ENCODE measurements at regions not wholly inside any gene's neighbourhood (a gene's known extent, or its start where the extent isn't known, plus 50 kb on each side); places are given as distances from the start of the nearest gene placed in this dataset.
A peak's percentile ranks its signal among the peaks of the same experiment; 100 is the strongest.

DNA sequence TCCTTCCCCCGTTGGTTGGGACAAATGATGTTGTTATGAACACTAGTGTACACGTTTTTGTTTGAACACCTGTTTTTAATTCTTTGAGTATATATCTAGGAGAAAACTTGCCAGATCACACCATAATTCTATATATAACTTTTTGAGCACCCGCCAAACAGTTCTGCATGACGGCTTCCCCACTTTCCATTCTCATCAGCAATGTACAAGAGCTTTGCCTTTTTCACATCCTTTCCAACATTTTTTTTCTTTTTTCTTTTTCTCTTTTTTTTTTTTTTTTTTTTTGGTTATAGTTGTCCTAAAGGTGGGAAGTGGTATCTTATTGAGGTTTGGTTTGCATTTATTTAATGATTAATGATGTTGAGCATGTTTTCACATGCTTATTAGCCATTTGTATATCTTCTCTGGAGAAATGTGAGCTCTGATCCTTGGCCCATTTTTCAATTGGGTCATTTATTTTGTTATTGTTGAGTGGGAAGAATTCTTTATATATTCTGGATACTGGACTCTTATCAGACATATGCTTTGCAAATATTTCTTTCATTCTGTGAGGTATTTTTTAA is 86.9 kb upstream of the ZC3H15 start:
- H3K4me3 ChIP-seq (ENCODE audit: low read length): no peak overlapping the region
- TF ChIP-seq, protein P1, sequence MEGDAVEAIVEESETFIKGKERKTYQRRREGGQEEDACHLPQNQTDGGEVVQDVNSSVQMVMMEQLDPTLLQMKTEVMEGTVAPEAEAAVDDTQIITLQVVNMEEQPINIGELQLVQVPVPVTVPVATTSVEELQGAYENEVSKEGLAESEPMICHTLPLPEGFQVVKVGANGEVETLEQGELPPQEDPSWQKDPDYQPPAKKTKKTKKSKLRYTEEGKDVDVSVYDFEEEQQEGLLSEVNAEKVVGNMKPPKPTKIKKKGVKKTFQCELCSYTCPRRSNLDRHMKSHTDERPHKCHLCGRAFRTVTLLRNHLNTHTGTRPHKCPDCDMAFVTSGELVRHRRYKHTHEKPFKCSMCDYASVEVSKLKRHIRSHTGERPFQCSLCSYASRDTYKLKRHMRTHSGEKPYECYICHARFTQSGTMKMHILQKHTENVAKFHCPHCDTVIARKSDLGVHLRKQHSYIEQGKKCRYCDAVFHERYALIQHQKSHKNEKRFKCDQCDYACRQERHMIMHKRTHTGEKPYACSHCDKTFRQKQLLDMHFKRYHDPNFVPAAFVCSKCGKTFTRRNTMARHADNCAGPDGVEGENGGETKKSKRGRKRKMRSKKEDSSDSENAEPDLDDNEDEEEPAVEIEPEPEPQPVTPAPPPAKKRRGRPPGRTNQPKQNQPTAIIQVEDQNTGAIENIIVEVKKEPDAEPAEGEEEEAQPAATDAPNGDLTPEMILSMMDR (IDR thresholded peaks at IDR 0.05; ENCODE audit: insufficient read depth, low read depth, low read length, missing control alignments): no peak
- no peak for DNase-seq (ENCODE audit: low read depth)

DNA sequence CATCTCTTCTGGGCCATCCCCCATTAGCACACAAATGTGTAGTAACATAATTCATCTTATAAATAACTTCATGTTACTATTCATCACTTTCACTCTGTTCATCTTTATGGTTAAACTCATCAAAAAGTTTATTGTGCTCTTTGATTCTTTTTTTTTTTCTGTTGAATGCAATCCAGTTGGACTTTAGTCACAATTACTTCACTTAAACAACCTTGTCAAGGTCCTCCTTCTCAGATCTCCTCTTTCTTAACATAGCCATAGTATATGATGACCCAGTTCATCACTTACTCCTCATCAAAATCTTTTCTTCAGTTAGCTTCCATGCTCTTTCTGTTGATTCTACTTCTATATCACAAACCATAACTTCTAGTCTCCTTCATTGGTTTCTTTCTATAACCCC is 80.2 kb upstream of the ZC3H15 start:
- no peak overlapping the region for H3K4me3 ChIP-seq (ENCODE audit: low read length)
- no peak for DNase-seq (ENCODE audit: low read depth)
- TF ChIP-seq, protein P1 (IDR thresholded peaks at IDR 0.05; ENCODE audit: insufficient read depth, low read depth, low read length, missing control alignments): no peak

DNA sequence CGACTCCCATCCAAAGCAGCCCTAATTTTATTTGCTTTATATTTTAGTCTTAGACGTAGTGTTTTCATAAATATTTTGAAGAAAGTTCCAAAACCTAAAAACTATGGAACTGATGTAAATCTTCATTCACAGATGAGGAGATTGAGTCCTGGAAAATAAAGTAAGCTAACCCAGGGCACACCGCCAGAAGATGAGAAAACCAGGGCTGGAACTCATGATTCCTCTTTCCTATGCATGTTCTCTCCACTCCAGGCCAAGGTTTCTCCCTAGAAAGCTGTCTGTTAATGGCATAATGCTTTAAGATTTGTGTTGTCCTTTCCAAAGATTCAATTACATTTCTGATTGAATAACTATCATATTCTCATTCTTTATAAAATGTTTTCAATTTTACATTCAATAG is 78.4 kb upstream of the ZC3H15 start:
- no peak overlapping the region for H3K4me3 ChIP-seq (ENCODE audit: low read length)
- DNase-seq (ENCODE audit: low read depth): no peak
- TF ChIP-seq, protein P1 (IDR thresholded peaks at IDR 0.05; ENCODE audit: insufficient read depth, low read depth, low read length, missing control alignments): no peak

DNA sequence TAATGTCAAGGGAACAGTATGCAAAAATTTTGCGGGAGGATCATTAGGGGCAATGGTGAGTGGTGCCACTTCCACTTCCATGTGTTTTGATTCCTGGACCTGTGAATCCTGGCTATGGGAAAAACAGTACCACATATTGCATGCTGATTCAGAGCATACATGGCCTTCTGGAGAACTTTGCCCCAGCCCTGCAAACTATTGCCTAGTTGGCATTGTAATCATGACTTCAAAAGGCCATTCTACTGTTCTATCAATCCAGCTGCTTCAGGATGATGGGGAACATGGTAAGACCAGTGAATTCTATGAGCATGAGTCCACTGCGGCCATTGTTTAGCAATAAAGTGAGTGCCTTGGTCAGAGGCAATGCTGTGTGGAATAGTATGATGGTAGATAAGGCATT is 75.3 kb upstream of the ZC3H15 start:
- no peak overlapping the region for H3K4me3 ChIP-seq (ENCODE audit: low read length)
- DNase-seq (ENCODE audit: low read depth): no peak
- TF ChIP-seq, protein P1 (IDR thresholded peaks at IDR 0.05; ENCODE audit: insufficient read depth, low read depth, low read length, missing control alignments): no peak

DNA sequence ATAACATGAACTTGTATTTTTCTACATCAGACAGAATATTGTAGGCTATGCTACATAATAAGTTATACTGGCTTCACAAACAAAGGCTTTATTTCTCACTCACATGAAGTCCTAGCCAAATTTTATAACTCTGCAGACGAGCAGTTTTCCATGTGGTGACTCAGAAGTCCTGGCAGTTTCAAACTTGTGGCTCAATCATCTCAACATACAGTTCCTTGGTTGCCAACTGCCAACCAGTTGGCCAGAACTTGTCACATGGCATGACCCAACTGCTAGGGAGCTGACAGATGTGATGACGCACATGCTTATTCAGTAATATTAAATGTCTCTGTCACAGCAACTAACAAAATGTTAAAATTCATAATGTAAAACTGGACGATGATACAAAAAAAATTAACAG is 63.8 kb upstream of the ZC3H15 start:
- TF ChIP-seq, protein P1 (IDR thresholded peaks at IDR 0.05; ENCODE audit: insufficient read depth, low read depth, low read length, missing control alignments): no peak
- DNase-seq (ENCODE audit: low read depth): peak; percentile 97
- no peak overlapping the region for H3K4me3 ChIP-seq (ENCODE audit: low read length)

DNA sequence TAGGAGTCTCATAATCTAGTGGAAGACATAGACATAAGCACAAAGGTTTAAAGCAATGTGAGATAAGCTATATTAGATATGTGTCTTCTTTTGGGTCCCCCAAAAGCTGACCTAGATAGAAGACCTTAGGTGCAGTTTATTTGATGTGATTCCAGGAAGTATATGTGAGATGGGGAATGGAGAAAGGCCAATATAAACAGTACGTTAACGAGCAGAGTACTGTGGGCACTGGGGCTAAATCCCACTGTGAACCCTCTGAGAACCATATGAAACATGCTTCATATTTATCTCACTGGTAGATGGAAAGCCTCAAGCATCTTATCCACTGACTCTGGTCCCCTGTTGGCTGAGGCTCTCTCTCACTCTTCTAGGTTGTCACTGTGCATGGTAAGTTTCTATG is 62.6 kb upstream of the ZC3H15 start:
- H3K4me3 ChIP-seq (ENCODE audit: low read length): no peak overlapping the region
- TF ChIP-seq, protein P1 (IDR thresholded peaks at IDR 0.05; ENCODE audit: insufficient read depth, low read depth, low read length, missing control alignments): no peak
- DNase-seq (ENCODE audit: low read depth): no peak

DNA sequence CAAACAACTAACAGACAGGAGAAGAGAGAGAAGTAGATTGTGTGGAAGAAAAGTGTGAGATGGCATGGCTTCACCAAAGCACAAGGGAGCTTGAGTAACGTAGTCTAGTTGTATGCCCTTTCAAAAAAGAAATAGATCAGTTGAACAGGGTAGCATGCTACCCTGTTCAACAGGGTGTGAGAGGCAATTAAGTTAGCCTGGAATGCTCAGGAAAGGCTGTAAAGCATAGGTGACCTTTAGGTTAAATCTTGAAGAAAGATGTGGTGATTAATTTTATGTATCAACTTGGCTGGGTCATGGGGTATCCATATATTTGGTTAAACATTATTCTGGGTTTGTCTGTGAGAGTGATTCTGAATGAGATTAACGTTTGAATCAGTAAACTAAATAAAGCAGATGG is 61.8 kb upstream of the ZC3H15 start:
- DNase-seq (ENCODE audit: low read depth): no peak
- no peak overlapping the region for H3K4me3 ChIP-seq (ENCODE audit: low read length)
- TF ChIP-seq, protein P1 (IDR thresholded peaks at IDR 0.05; ENCODE audit: insufficient read depth, low read depth, low read length, missing control alignments): no peak
